K562 (cell line): ENCODE measurements at regions not wholly inside any gene's neighbourhood (a gene's known extent, or its start where the extent isn't known, plus 50 kb on each side); places are given as distances from the start of the nearest gene placed in this dataset.

Experiments
- EP300 ChIP-seq: IDR thresholded peaks from 2 replicates; pipeline ENCODE4 v1.6.1; 2012; ENCODE audit warnings: low read length, improper control_type of control experiment
- ERF ChIP-seq: fragments of 450-650 bp; formaldehyde crosslinking; IDR thresholded peaks from 2 replicates; pipeline ENCODE4 v1.4.0; 2020; ENCODE audit warnings: mild to moderate bottlenecking, mixed read lengths
- MTA1 ChIP-seq: fragments of 450-650 bp; IDR thresholded peaks from 2 replicates; pipeline ENCODE4 v1.6.1; 2017; ENCODE audit warnings: borderline replicate concordance
- POLR2A ChIP-seq: fragments of 450-650 bp; conservative IDR thresholded peaks from 2 replicates; pipeline ENCODE4 v1.6.1; 2016
- RAD21 ChIP-seq, 2 experiments: fragments of 250-450 bp in 1 of 2; fragments of 450-650 bp in 1 of 2; sonication (Bioruptor Pico) in 1 of 2; formaldehyde crosslinking in 1 of 2; IDR thresholded peaks in 1 of 2; conservative IDR thresholded peaks in 1 of 2; 2 replicates each; pipeline versions ENCODE4 v1.4.0 to v1.8.0; 2020 to 2022; ENCODE audit warnings: mild to moderate bottlenecking in 2 of 2, moderate library complexity in 1 of 2
- TBP ChIP-seq: optimal IDR thresholded peaks from 2 replicates; pipeline ENCODE3; 2011; ENCODE audit warnings: low read depth, low read length, improper control_type of control experiment
- TF ChIP-seq, protein P1 (sequence below): fragments of 250-450 bp; sonication (Bioruptor Pico); IDR thresholded peaks from 2 replicates; pipeline ENCODE4 v1.8.0; 2021; ENCODE audit warnings: borderline replicate concordance, mild to moderate bottlenecking, moderate library complexity; ENCODE audit not compliant: poor library complexity, severe bottlenecking
- TF ChIP-seq, protein P2 (sequence below): fragments of 150-350 bp; IDR thresholded peaks from 2 replicates; pipeline ENCODE4 v1.6.1; 2014; ENCODE audit warnings: low read depth, mild to moderate bottlenecking, low read length, borderline replicate concordance
- TF ChIP-seq, protein P3 (sequence below), 2 experiments: fragments of 450-650 bp; formaldehyde crosslinking in 1 of 2; IDR thresholded peaks; 2 replicates each; pipeline versions ENCODE4 v1.4.0 to v1.6.1; 2014 to 2020; ENCODE audit warnings: mild to moderate bottlenecking in 2 of 2, borderline replicate concordance in 1 of 2, low read depth in 1 of 2
- TF ChIP-seq, protein P4 (sequence below), 2 experiments: IDR thresholded peaks in 1 of 2; conservative IDR thresholded peaks in 1 of 2; 2 replicates each; pipeline ENCODE4 v1.6.1; 2016; ENCODE audit warnings: low read depth in 2 of 2, mild to moderate bottlenecking in 1 of 2, missing compliant biosample characterization in 1 of 2, missing genetic modification characterization in 1 of 2, moderate library complexity in 1 of 2

DNA sequence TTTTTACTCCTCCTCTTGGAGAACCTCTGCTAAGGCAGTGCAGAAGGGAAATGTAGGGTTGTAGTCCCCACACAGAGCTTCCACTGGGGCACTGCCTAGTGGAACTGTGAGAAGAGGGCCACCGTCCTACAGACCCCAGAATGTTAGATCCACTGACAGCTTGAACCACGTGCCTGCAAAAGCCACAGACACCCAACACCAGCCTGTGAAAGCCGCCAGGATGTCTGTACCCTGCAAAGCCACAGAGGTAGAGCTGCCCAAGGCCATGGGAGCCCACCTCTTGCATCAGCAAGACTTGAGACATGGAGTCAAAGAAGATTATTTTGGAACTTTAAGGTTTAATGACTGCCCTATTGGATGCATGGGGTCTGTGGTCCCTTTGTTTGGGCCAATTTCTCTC lies 112.1 kb downstream of the RSL24D1 start:
- TF ChIP-seq POLR2A (no peak), RAD21 (CRISPR knock-in tag; conservative IDR thresholded peaks at IDR 0.05 in 1 of 2, IDR thresholded peaks at IDR 0.05 in 1 of 2) (no peak), ERF (CRISPR knock-in tag) (no peak), TBP (no peak), EP300 (no peak), MTA1 (no peak)
- TF ChIP-seq, protein P1, sequence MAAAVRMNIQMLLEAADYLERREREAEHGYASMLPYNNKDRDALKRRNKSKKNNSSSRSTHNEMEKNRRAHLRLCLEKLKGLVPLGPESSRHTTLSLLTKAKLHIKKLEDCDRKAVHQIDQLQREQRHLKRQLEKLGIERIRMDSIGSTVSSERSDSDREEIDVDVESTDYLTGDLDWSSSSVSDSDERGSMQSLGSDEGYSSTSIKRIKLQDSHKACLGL (CRISPR knock-in tag) = no peak
- TF ChIP-seq, protein P2, sequence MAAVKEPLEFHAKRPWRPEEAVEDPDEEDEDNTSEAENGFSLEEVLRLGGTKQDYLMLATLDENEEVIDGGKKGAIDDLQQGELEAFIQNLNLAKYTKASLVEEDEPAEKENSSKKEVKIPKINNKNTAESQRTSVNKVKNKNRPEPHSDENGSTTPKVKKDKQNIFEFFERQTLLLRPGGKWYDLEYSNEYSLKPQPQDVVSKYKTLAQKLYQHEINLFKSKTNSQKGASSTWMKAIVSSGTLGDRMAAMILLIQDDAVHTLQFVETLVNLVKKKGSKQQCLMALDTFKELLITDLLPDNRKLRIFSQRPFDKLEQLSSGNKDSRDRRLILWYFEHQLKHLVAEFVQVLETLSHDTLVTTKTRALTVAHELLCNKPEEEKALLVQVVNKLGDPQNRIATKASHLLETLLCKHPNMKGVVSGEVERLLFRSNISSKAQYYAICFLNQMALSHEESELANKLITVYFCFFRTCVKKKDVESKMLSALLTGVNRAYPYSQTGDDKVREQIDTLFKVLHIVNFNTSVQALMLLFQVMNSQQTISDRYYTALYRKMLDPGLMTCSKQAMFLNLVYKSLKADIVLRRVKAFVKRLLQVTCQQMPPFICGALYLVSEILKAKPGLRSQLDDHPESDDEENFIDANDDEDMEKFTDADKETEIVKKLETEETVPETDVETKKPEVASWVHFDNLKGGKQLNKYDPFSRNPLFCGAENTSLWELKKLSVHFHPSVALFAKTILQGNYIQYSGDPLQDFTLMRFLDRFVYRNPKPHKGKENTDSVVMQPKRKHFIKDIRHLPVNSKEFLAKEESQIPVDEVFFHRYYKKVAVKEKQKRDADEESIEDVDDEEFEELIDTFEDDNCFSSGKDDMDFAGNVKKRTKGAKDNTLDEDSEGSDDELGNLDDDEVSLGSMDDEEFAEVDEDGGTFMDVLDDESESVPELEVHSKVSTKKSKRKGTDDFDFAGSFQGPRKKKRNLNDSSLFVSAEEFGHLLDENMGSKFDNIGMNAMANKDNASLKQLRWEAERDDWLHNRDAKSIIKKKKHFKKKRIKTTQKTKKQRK = no peak
- TF ChIP-seq, protein P3, sequence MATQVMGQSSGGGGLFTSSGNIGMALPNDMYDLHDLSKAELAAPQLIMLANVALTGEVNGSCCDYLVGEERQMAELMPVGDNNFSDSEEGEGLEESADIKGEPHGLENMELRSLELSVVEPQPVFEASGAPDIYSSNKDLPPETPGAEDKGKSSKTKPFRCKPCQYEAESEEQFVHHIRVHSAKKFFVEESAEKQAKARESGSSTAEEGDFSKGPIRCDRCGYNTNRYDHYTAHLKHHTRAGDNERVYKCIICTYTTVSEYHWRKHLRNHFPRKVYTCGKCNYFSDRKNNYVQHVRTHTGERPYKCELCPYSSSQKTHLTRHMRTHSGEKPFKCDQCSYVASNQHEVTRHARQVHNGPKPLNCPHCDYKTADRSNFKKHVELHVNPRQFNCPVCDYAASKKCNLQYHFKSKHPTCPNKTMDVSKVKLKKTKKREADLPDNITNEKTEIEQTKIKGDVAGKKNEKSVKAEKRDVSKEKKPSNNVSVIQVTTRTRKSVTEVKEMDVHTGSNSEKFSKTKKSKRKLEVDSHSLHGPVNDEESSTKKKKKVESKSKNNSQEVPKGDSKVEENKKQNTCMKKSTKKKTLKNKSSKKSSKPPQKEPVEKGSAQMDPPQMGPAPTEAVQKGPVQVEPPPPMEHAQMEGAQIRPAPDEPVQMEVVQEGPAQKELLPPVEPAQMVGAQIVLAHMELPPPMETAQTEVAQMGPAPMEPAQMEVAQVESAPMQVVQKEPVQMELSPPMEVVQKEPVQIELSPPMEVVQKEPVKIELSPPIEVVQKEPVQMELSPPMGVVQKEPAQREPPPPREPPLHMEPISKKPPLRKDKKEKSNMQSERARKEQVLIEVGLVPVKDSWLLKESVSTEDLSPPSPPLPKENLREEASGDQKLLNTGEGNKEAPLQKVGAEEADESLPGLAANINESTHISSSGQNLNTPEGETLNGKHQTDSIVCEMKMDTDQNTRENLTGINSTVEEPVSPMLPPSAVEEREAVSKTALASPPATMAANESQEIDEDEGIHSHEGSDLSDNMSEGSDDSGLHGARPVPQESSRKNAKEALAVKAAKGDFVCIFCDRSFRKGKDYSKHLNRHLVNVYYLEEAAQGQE (IDR thresholded peaks at IDR 0.05; ENCODE audit: borderline replicate concordance) = no peak
- TF ChIP-seq, protein P3 (CRISPR knock-in tag; IDR thresholded peaks at IDR 0.05; ENCODE audit: low read depth) = no peak
- TF ChIP-seq, protein P4, sequence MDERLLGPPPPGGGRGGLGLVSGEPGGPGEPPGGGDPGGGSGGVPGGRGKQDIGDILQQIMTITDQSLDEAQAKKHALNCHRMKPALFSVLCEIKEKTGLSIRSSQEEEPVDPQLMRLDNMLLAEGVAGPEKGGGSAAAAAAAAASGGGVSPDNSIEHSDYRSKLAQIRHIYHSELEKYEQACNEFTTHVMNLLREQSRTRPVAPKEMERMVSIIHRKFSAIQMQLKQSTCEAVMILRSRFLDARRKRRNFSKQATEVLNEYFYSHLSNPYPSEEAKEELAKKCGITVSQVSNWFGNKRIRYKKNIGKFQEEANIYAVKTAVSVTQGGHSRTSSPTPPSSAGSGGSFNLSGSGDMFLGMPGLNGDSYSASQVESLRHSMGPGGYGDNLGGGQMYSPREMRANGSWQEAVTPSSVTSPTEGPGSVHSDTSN (CRISPR knock-in tag; IDR thresholded peaks at IDR 0.05; ENCODE audit: low read depth) = no peak
- TF ChIP-seq, protein P4 (tag; conservative IDR thresholded peaks at IDR 0.05; ENCODE audit: low read depth) = no peak
